AG09319 (cell line): ENCODE measurements at regions not wholly inside any gene's neighbourhood (a gene's known extent, or its start where the extent isn't known, plus 50 kb on each side); places are given as distances from the start of the nearest gene placed in this dataset.

Source experiments
- DNase-seq: peaks from one replicate; pipeline ENCODE4 v3.0.0-alpha.2; 2010; ENCODE audit warnings: low read depth; ENCODE audit errors: extremely low read depth
- TF ChIP-seq, protein P1 (sequence below): IDR thresholded peaks from 2 replicates; pipeline ENCODE4 v1.5.1; 2011; ENCODE audit warnings: low read depth, mild to moderate bottlenecking, inconsistent platforms, low read length, moderate library complexity

DNA sequence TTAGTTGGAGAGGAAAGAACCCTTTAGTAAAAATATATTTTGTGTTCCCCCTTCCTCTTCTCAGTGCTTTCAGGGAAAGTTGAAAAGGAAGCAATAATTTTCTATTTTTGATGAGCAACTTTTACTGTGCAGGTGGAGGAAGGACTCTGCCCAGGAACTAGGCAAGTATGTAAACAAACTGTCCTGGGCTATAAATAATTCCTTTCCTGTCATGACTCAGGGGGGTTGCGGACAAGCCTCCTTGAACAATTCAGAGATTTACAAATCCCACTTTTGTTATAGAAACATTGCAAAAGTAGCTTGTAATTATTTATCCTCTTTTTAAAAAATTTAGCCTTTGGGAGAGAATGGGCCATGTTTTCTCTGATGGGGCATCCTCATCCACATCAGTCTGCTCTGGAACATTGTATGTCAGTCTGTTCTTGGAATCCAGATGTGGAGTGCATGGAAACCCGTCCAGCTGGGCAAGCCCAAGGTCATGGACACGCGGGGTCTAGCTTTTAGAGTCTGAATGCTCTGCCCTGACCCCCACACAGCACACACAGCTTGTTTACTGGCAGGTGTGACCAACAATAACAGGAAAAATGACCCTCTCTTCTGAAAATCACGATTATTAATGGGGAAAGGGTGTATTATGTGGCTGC lies 127.6 kb downstream of the GADD45G start:
- no peak for DNase-seq
- TF ChIP-seq, protein P1, sequence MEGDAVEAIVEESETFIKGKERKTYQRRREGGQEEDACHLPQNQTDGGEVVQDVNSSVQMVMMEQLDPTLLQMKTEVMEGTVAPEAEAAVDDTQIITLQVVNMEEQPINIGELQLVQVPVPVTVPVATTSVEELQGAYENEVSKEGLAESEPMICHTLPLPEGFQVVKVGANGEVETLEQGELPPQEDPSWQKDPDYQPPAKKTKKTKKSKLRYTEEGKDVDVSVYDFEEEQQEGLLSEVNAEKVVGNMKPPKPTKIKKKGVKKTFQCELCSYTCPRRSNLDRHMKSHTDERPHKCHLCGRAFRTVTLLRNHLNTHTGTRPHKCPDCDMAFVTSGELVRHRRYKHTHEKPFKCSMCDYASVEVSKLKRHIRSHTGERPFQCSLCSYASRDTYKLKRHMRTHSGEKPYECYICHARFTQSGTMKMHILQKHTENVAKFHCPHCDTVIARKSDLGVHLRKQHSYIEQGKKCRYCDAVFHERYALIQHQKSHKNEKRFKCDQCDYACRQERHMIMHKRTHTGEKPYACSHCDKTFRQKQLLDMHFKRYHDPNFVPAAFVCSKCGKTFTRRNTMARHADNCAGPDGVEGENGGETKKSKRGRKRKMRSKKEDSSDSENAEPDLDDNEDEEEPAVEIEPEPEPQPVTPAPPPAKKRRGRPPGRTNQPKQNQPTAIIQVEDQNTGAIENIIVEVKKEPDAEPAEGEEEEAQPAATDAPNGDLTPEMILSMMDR = no peak

DNA sequence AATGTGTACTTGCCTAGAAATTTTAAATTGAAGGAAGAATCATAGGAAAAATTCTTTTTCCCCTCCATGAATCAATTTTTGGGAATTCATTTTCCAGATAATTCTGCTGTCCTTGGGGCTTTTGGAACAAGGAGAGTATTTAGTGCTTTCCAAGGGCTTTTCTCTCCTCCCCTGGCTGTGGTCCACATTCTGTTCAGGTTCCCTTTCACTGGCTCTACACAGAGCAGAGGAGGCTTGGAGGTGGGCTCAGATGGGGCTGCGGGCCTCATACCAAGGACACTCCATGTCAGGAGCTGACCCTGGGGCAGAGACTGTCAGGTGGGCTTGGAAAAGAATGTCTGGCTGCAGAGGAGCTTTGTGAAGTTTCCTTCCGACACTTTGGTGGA lies 128.1 kb downstream of the GADD45G start:
- DNase-seq = no peak
- TF ChIP-seq, protein P1 = no peak

DNA sequence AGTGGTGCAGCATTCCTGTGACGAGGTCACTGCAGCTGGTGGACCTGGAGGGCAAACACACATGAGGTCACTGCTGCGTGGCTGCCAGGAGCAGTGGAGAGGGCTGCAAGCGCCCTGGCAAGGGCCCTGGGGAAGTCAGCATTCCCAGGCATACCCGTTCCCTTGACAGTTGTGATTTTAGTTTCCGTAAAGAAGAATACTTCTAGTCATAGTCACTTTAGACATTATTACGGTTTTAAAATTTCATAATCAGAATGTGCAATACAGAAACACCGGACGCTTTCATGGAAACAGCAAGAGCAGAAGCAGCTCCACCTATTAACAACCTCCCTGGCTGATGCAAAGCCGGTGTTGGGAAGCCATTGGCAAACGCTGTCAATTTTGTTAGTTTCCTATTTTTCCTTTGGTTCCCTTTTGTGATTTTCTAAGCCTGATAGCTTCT lies 129.8 kb downstream of the GADD45G start:
- TF ChIP-seq, protein P1 = no peak
- no peak for DNase-seq

DNA sequence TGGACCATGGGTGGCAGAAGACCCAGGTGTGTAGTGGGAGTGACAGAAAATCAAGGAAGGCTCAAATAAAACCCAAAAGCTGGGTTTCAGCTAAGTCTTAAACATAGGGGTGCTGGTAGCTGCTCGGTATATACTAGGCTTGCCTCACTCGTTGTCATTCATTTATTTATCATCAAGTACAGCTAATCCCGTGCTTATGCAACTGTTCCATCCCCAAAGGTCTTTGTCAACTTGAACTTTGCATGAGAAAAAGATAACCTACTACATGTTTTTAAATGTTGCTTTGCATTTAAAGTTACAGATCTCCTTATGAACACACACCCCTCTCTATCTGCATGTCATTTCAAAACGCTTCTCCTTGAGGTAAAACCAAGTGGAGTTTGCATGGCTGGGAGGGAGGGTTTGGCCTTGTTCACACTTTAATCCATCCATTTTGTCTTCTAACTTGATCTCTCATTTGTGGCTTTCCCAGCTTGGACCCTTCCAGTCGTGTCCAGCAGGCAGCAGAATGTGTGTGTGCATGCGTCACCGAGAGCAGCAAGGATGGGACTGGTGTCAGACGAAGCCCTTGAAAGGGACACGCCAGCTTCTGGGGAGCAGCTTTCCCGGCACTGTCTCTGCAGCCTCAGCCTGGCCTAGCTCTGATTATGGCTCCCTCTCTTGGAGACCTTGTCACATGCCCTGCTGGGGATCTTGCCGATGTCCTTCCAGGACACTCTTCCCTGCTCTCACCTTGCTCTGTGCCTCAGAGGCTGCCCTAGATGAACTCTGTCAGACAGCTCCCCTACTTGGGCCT lies 133.5 kb downstream of the GADD45G start:
- no peak for DNase-seq
- TF ChIP-seq, protein P1 = no peak

DNA sequence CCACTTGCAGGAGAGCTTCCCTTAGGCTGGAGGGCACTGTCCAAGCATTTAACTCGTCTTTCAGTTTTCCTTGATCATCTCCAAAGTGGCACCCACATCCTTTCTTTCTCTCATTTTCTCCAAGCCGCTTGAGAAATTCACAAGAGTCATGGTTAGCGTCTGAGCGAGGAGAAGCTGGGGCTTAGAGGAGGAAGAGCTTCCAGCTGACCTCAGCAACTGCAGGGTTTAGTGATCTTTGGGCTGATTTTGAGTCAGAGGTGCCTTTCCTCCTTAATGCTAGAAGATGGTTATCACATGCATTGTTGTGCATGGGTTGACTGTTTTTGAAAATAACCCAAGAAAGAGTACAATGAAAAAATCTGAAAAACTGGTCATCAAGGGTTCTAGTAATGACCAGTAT lies 134.7 kb downstream of the GADD45G start:
- TF ChIP-seq, protein P1 = no peak
- DNase-seq = no peak

DNA sequence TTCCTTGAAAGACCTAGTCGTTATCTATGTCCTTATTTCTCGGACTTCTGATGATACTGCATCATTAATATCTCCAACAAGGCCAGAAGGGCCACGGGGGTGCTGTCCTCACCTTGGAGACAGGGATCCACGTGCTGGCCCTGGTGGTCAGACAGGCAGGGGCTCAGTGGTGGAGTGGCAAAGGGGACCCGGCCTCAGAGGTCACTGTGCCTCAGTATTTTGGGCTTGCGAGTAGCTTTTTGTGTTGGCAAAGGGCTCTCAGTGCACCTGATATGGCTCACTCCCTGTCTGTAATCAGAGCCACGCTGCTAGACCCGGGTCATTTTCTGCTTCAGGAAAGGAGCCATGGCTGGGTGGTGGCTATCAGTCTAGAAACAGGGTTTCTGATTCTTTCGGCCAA lies 135.1 kb downstream of the GADD45G start:
- no peak for DNase-seq
- TF ChIP-seq, protein P1 = no peak

DNA sequence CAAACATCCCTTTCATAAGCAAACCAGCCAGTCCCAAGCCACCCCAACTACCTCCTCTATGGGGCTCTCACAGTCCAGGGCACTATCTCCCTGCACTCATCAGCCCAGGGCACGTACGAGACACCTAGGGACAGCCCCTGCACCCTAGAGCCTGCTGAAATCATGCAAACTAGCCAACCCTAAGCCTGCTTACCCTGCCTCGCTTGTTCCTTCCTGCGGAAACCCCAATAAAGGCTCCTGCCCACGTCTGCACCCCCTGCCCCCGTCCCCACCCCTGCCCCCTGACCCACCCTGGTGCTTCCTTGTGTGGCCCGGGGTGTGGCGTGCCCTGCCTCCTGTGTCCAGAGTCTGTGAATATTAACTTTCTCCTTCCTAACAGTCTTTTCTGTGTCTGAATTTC lies 135.9 kb downstream of the GADD45G start:
- TF ChIP-seq, protein P1 = no peak
- DNase-seq = no peak
